H7 (cell line): ENCODE measurements at regions not wholly inside any gene's neighbourhood (a gene's known extent, or its start where the extent isn't known, plus 50 kb on each side); places are given as distances from the start of the nearest gene placed in this dataset.

Experiments used
- DNase-seq: peaks from one replicate; pipeline ENCODE4 v3.0.0; 2012
- H3K27me3 ChIP-seq: 2 replicates; pipeline ENCODE4 v1.6.0; 2011; ENCODE audit warnings: mild to moderate bottlenecking, low read length; ENCODE audit not compliant: control insufficient read depth, insufficient read depth
- H3K36me3 ChIP-seq: replicated peaks from 2 replicates; pipeline ENCODE4 v1.5.1; 2011; ENCODE audit warnings: low read length; ENCODE audit not compliant: control insufficient read depth, insufficient read depth
- H3K4me3 ChIP-seq: 2 replicates; pipeline ENCODE4 v1.5.1; 2011; ENCODE audit warnings: low read depth, mild to moderate bottlenecking, control low read depth, low read length, moderate library complexity; ENCODE audit not compliant: insufficient read depth

GRCh38 chr17:5773816-5774360, 189.6 kb upstream of the NLRP1 start:
- Histone ChIP-seq H3K4me3 (no peak overlapping the region), H3K27me3 (peaks cover 2% of the 10 kb centered on the region; the same call in 1 of the 2 replicates), H3K36me3 (no peaks in the 10 kb centered on the region)
- no peak for DNase-seq

GRCh38 chr17:5775098-5775497, 190.8 kb upstream of the NLRP1 start:
- no peak overlapping the region for H3K4me3 ChIP-seq
- no peak for DNase-seq
- H3K36me3 ChIP-seq = no peaks in the 10 kb centered on the region
- H3K27me3 ChIP-seq = peaks cover 2% of the 10 kb centered on the region; the same call in 1 of the 2 replicates

- H3K4me3 ChIP-seq = no peak overlapping the region
Measured at GRCh38 chr17:5780476-5780875, 196.2 kb upstream of the NLRP1 start.

GRCh38 chr17:5781236-5781927, 197.1 kb upstream of the NLRP1 start:
- no peaks in the 10 kb centered on the region for H3K27me3 ChIP-seq
- H3K36me3 ChIP-seq = no peaks in the 10 kb centered on the region
- H3K4me3 ChIP-seq = no peak overlapping the region
- no peak for DNase-seq

More at GRCh38 chr17:5780476-5780875, 196.2 kb upstream of the NLRP1 start:
- Histone ChIP-seq H3K36me3 (no peaks in the 10 kb centered on the region), H3K27me3 (no peaks in the 10 kb centered on the region)
- no peak for DNase-seq

GRCh38 chr17:5783269-5783668, 199.0 kb upstream of the NLRP1 start:
- DNase-seq = no peak
- H3K27me3 ChIP-seq = no peaks in the 10 kb centered on the region
- no peaks in the 10 kb centered on the region for H3K36me3 ChIP-seq
- H3K4me3 ChIP-seq = no peak overlapping the region

- Histone ChIP-seq H3K27me3 (no peaks in the 10 kb centered on the region), H3K4me3 (no peak overlapping the region), H3K36me3 (no peaks in the 10 kb centered on the region)
- DNase-seq = no peak
Measured at GRCh38 chr17:5783851-5784250, 199.5 kb upstream of the NLRP1 start.

GRCh38 chr17:5784791-5785190, 200.5 kb upstream of the NLRP1 start:
- no peaks in the 10 kb centered on the region for H3K27me3 ChIP-seq

GRCh38 chr17:5785338-5785737, 201.0 kb upstream of the NLRP1 start:
- no peak for DNase-seq

More at GRCh38 chr17:5784791-5785190, 200.5 kb upstream of the NLRP1 start:
- DNase-seq = no peak
- H3K4me3 ChIP-seq = no peak overlapping the region
- no peaks in the 10 kb centered on the region for H3K36me3 ChIP-seq

GRCh38 chr17:5785867-5786509, 201.7 kb upstream of the NLRP1 start:
- Histone ChIP-seq H3K27me3 (no peaks in the 10 kb centered on the region), H3K36me3 (no peaks in the 10 kb centered on the region), H3K4me3 (no peak overlapping the region)
- DNase-seq = no peak

More at GRCh38 chr17:5785338-5785737, 201.0 kb upstream of the NLRP1 start:
- Histone ChIP-seq H3K36me3 (no peaks in the 10 kb centered on the region), H3K27me3 (no peaks in the 10 kb centered on the region), H3K4me3 (no peak overlapping the region)

- no peaks in the 10 kb centered on the region for H3K27me3 ChIP-seq
- no peaks in the 10 kb centered on the region for H3K36me3 ChIP-seq
- H3K4me3 ChIP-seq = no peak overlapping the region
- DNase-seq = no peak
Measured at GRCh38 chr17:5786510-5786875, 202.2 kb upstream of the NLRP1 start.

- no peaks in the 10 kb centered on the region for H3K27me3 ChIP-seq
- DNase-seq = no peak
- H3K36me3 ChIP-seq = no peaks in the 10 kb centered on the region
- H3K4me3 ChIP-seq = no peak overlapping the region
Measured at GRCh38 chr17:5788266-5788900, 204.1 kb upstream of the NLRP1 start.

GRCh38 chr17:5789528-5789927, 205.2 kb upstream of the NLRP1 start:
- H3K27me3 ChIP-seq = no peaks in the 10 kb centered on the region
- H3K4me3 ChIP-seq = no peak overlapping the region
- no peaks in the 10 kb centered on the region for H3K36me3 ChIP-seq
- DNase-seq = no peak

- no peak overlapping the region for H3K4me3 ChIP-seq
- no peaks in the 10 kb centered on the region for H3K36me3 ChIP-seq
- DNase-seq = no peak
- no peaks in the 10 kb centered on the region for H3K27me3 ChIP-seq
Measured at GRCh38 chr17:5793157-5793556, 208.8 kb upstream of the NLRP1 start.

GRCh38 chr17:5793899-5794298, 209.6 kb upstream of the NLRP1 start:
- Histone ChIP-seq H3K27me3 (no peaks in the 10 kb centered on the region), H3K4me3 (no peak overlapping the region), H3K36me3 (no peaks in the 10 kb centered on the region)
- peak; percentile 60 for DNase-seq

- Histone ChIP-seq H3K4me3 (no peak overlapping the region), H3K27me3 (no peaks in the 10 kb centered on the region), H3K36me3 (no peaks in the 10 kb centered on the region)
- no peak for DNase-seq
Measured at GRCh38 chr17:5794385-5794784, 210.1 kb upstream of the NLRP1 start.
